ENCODE measurements at regions not wholly inside any gene's neighbourhood (a gene's known extent, or its start where the extent isn't known, plus 50 kb on each side); places are given as distances from the start of the nearest gene placed in this dataset.

DNA sequence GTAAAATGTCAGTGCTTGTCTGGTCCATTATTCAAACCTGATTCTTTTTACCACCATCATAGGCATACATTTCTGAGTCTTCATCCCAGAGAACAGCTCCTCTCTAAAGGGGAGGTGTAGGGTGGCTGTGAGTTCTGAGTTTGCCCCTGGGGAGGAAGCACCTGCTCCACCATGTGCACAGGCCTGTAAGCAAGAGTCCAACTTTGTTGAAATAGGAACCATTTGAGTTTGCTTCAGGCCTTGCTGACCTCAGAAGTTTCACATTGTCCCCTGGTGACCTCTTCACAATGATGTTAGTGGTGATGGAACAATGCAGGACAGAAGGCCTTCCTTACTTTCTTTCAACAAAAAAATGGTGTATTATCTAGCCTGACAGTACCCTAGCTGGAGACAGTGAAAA lies 54.6 kb upstream of the TOP3B start:
- TF ChIP-seq, protein P1, sequence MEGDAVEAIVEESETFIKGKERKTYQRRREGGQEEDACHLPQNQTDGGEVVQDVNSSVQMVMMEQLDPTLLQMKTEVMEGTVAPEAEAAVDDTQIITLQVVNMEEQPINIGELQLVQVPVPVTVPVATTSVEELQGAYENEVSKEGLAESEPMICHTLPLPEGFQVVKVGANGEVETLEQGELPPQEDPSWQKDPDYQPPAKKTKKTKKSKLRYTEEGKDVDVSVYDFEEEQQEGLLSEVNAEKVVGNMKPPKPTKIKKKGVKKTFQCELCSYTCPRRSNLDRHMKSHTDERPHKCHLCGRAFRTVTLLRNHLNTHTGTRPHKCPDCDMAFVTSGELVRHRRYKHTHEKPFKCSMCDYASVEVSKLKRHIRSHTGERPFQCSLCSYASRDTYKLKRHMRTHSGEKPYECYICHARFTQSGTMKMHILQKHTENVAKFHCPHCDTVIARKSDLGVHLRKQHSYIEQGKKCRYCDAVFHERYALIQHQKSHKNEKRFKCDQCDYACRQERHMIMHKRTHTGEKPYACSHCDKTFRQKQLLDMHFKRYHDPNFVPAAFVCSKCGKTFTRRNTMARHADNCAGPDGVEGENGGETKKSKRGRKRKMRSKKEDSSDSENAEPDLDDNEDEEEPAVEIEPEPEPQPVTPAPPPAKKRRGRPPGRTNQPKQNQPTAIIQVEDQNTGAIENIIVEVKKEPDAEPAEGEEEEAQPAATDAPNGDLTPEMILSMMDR (IDR thresholded peaks at IDR 0.05), result no peak
- TF ChIP-seq POLR2AphosphoS5 (IDR thresholded peaks at IDR 0.05), result no peak
- TF ChIP-seq POLR2A (IDR thresholded peaks at IDR 0.05), result no peak
